ENCODE measurements at regions not wholly inside any gene's neighbourhood (a gene's known extent, or its start where the extent isn't known, plus 50 kb on each side); places are given as distances from the start of the nearest gene placed in this dataset.

GRCh38 chr4:14583752-14584151 is 418.5 kb upstream of the CPEB2 start:
- TF ChIP-seq ATF3 (IDR thresholded peaks at IDR 0.05) (no peak), SP1 (IDR thresholded peaks at IDR 0.05) (no peak), TAF1 (conservative IDR thresholded peaks at IDR 0.05) (no peak), YY1 (IDR thresholded peaks at IDR 0.05) (no peak)

All from liver (tissue), 2 donors.